Type B pancreatic cell (in vitro differentiated cells): ENCODE measurements at regions not wholly inside any gene's neighbourhood (a gene's known extent, or its start where the extent isn't known, plus 50 kb on each side); places are given as distances from the start of the nearest gene placed in this dataset.

Source experiments
- DNase-seq: peaks from one replicate; pipeline ENCODE4 v3.0.0; 2021; ENCODE audit warnings: mixed read lengths; ENCODE audit not compliant: unreplicated experiment; ENCODE audit errors: extremely low spot score
- H3K27ac Mint-ChIP-seq: 2 replicates; pipeline ENCODE4 v1.8.0; 2021; ENCODE audit warnings: mild to moderate bottlenecking, mixed read lengths
- H3K27me3 Mint-ChIP-seq: 2 replicates; pipeline ENCODE4 v1.8.0; 2021; ENCODE audit warnings: mixed read lengths
- H3K36me3 Mint-ChIP-seq: 2 replicates; pipeline ENCODE4 v1.8.0; 2021; ENCODE audit warnings: mixed read lengths
- H3K4me1 Mint-ChIP-seq: one replicate; pipeline ENCODE4 v1.8.0; 2021; ENCODE audit warnings: mixed read lengths; ENCODE audit not compliant: unreplicated experiment
- H3K4me3 Mint-ChIP-seq: 2 replicates; pipeline ENCODE4 v1.8.0; 2021; ENCODE audit warnings: mild to moderate bottlenecking, mixed read lengths
- H3K9me3 Mint-ChIP-seq: 2 replicates; pipeline ENCODE4 v1.8.0; 2021; ENCODE audit warnings: mixed read lengths
- CTCF ChIP-seq: fragments of 200-600 bp; sonication (generic); conservative IDR thresholded peaks from 2 replicates; pipeline ENCODE4 v1.5.0; 2021; ENCODE audit warnings: antibody characterized with exemption, mild to moderate bottlenecking

GRCh38 chr10:126738001-126738400 is 67.5 kb upstream of the C10orf90 start:
- H3K27me3 Mint-ChIP-seq = peaks cover 5% of the 10 kb centered on the region
- H3K9me3 Mint-ChIP-seq = peaks cover 3% of the 10 kb centered on the region
- no peak overlapping the region for H3K27ac Mint-ChIP-seq
- H3K36me3 Mint-ChIP-seq = no peaks in the 10 kb centered on the region
- no peak overlapping the region for H3K4me3 Mint-ChIP-seq
- no peaks in the 10 kb centered on the region for H3K4me1 Mint-ChIP-seq
- DNase-seq = no peak
- no peak for TF ChIP-seq CTCF

GRCh38 chr10:126744571-126744970 is 74.1 kb upstream of the C10orf90 start:
- no peak for DNase-seq
- H3K9me3 Mint-ChIP-seq = peaks cover 18% of the 10 kb centered on the region
- H3K27ac Mint-ChIP-seq = no peak overlapping the region
- no peaks in the 10 kb centered on the region for H3K36me3 Mint-ChIP-seq
- no peak overlapping the region for H3K4me3 Mint-ChIP-seq
- H3K27me3 Mint-ChIP-seq = peaks cover 5% of the 10 kb centered on the region
- peaks cover 9% of the 10 kb centered on the region for H3K4me1 Mint-ChIP-seq
- no peak for TF ChIP-seq CTCF

GRCh38 chr10:126749015-126749655 is 78.6 kb upstream of the C10orf90 start:
- Mint-ChIP-seq H3K27ac (no peak overlapping the region), H3K4me1 (peaks cover 9% of the 10 kb centered on the region), H3K27me3 (no peaks in the 10 kb centered on the region), H3K36me3 (no peaks in the 10 kb centered on the region), H3K4me3 (no peak overlapping the region), H3K9me3 (peaks cover 13% of the 10 kb centered on the region)
- peak; percentile 83 for DNase-seq
- peak; percentile 97 for TF ChIP-seq CTCF

GRCh38 chr10:126754966-126755365 is 84.5 kb upstream of the C10orf90 start:
- no peaks in the 10 kb centered on the region for H3K27me3 Mint-ChIP-seq
- no peak overlapping the region for H3K4me3 Mint-ChIP-seq
- no peaks in the 10 kb centered on the region for H3K4me1 Mint-ChIP-seq
- no peak for TF ChIP-seq CTCF
- no peaks in the 10 kb centered on the region for H3K36me3 Mint-ChIP-seq
- no peak overlapping the region for H3K27ac Mint-ChIP-seq
- no peak for DNase-seq
- peaks cover 6% of the 10 kb centered on the region for H3K9me3 Mint-ChIP-seq

GRCh38 chr10:126758867-126759266 is 88.4 kb upstream of the C10orf90 start:
- peaks cover 6% of the 10 kb centered on the region for H3K9me3 Mint-ChIP-seq

More at GRCh38 chr10:126758867-126759266, 88.4 kb upstream of the C10orf90 start:
- Mint-ChIP-seq H3K4me1 (no peaks in the 10 kb centered on the region), H3K27ac (no peak overlapping the region), H3K27me3 (peaks cover 3% of the 10 kb centered on the region), H3K36me3 (no peaks in the 10 kb centered on the region), H3K4me3 (no peak overlapping the region)
- no peak for DNase-seq
- no peak for TF ChIP-seq CTCF
